ENCODE measurements at regions not wholly inside any gene's neighbourhood (a gene's known extent, or its start where the extent isn't known, plus 50 kb on each side); places are given as distances from the start of the nearest gene placed in this dataset.

- H3K27ac ChIP-seq (replicated peaks) = no peak overlapping the region
- no peaks in the 10 kb centered on the region for H3K27me3 ChIP-seq (ENCODE audit: insufficient read depth, poor library complexity, severe bottlenecking)
- no peak overlapping the region for H3K4me3 ChIP-seq (replicated peaks; ENCODE audit: insufficient read depth, low read length)
- TF ChIP-seq REST (IDR thresholded peaks at IDR 0.05; ENCODE audit: insufficient replicate concordance, low read depth) (no peak), CTCF (IDR thresholded peaks at IDR 0.05; ENCODE audit: insufficient read depth, low read length) (no peak), SPI1 (IDR thresholded peaks at IDR 0.05; ENCODE audit: borderline replicate concordance, low read depth) (no peak), GABPA (IDR thresholded peaks at IDR 0.05; ENCODE audit: low read depth) (no peak), POLR2AphosphoS5 (IDR thresholded peaks at IDR 0.05; ENCODE audit: low read depth) (no peak)
- no peak for DNase-seq (ENCODE audit: low read depth in 1 of 2, low spot score in 1 of 2)
These were observed 145.7 kb upstream of the PKN2 start for GRCh38 chr1:88538222-88538899.

- no peaks in the 10 kb centered on the region for H3K27me3 ChIP-seq (ENCODE audit: insufficient read depth, poor library complexity, severe bottlenecking)
- no peak overlapping the region for H3K4me3 ChIP-seq (replicated peaks; ENCODE audit: insufficient read depth, low read length)
- no peak for DNase-seq (ENCODE audit: low read depth in 1 of 2, low spot score in 1 of 2)
- H3K27ac ChIP-seq (replicated peaks) = no peak overlapping the region
- no peak for TF ChIP-seq GABPA (IDR thresholded peaks at IDR 0.05; ENCODE audit: low read depth)
- TF ChIP-seq POLR2AphosphoS5 (IDR thresholded peaks at IDR 0.05; ENCODE audit: low read depth) = no peak
- no peak for TF ChIP-seq SPI1 (IDR thresholded peaks at IDR 0.05; ENCODE audit: borderline replicate concordance, low read depth)
- no peak for TF ChIP-seq REST (IDR thresholded peaks at IDR 0.05; ENCODE audit: insufficient replicate concordance, low read depth)
- TF ChIP-seq CTCF (IDR thresholded peaks at IDR 0.05; ENCODE audit: insufficient read depth, low read length) = no peak
These were observed 143.8 kb upstream of the PKN2 start for GRCh38 chr1:88540255-88540654.

- H3K27ac ChIP-seq (replicated peaks) = no peak overlapping the region
- H3K4me3 ChIP-seq (replicated peaks; ENCODE audit: insufficient read depth, low read length) = no peak overlapping the region
- H3K27me3 ChIP-seq (ENCODE audit: insufficient read depth, poor library complexity, severe bottlenecking) = no peaks in the 10 kb centered on the region
- no peak for DNase-seq (ENCODE audit: low read depth in 1 of 2, low spot score in 1 of 2)
- TF ChIP-seq POLR2AphosphoS5 (IDR thresholded peaks at IDR 0.05; ENCODE audit: low read depth) = no peak
- no peak for TF ChIP-seq SPI1 (IDR thresholded peaks at IDR 0.05; ENCODE audit: borderline replicate concordance, low read depth)
- TF ChIP-seq REST (IDR thresholded peaks at IDR 0.05; ENCODE audit: insufficient replicate concordance, low read depth) = no peak
- no peak for TF ChIP-seq CTCF (IDR thresholded peaks at IDR 0.05; ENCODE audit: insufficient read depth, low read length)
- no peak for TF ChIP-seq GABPA (IDR thresholded peaks at IDR 0.05; ENCODE audit: low read depth)
These were observed 142.5 kb upstream of the PKN2 start for GRCh38 chr1:88541596-88541995.

All from HL-60 (cell line).